LHCN-M2 (cell line): ENCODE measurements at regions not wholly inside any gene's neighbourhood (a gene's known extent, or its start where the extent isn't known, plus 50 kb on each side); places are given as distances from the start of the nearest gene placed in this dataset.
"Not testable (repeated sequence)": the region's sequence is repeated elsewhere in the genome, so short reads cannot be mapped to it uniquely, and the experiment has no call there.

ENCODE experiments used
- DNase-seq: peaks from one replicate; pipeline ENCODE4 v3.0.0-alpha.2; 2012; ENCODE audit warnings: low read depth

DNA sequence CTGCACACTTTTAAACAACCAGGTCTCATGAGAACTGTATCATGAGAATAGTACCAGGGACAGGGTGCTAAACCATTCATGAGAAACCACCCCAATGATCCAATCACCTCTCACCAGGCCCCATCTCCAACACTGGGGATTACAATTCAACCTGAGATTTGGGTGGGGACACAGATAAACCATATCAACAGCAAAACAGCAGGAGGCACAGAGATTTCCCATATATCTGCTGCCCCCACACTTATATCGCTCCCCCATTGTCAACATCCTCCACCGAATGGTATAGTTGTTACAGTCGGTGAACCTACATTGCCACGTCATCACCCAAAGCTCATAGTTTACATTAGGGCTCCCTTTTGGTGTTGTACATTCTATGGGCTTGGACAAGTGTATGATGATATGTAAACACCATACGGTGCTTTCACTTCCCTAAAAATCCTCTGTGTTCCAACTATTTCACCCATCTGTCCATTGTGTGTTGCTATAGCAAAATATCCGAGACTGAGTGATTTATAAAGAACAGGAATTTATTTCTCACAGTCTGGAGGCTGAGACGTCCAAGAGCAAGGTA lies 224.8 kb downstream of the FAM43A start:
- no peak for DNase-seq

DNA sequence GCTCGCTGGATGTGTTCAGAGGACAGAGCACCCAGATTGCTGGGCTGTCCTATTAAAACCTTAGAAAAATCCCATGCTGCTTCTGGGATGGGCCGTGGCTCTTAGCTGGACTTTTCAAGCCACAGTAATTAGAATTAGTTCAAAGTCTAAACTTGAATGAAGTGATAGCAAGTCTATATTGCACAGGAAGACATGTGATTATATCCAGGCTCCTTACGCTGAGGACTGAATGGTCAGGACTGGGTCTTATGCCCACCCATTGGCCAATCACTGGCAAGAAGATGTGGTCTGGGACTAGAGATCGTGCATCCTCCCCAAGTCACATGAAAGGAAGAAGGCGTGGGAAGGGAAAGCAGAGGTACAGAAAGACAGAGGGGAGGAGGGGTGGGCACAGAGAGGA lies 227.6 kb downstream of the FAM43A start:
- no peak for DNase-seq

DNA sequence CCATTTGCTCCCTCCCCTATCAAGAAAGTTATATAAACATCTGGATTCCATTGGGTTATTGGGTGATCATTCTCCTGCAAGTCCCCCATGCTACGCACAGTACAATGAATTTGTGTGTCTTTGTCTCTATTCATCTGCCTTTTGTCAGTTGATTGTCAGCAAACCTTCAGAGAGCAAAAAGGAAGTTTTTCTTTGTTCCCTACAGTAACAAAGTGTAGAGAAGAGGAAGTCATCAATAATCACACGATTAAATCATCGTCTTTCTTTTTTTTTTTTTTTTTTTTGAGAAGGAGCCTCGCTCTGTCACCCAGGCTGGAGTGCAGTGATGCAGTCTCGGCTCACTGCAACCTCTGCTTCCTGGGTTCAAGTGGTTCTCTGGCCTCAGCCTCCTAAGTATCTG lies 239.2 kb downstream of the FAM43A start:
- not testable (repeated sequence) for DNase-seq

DNA sequence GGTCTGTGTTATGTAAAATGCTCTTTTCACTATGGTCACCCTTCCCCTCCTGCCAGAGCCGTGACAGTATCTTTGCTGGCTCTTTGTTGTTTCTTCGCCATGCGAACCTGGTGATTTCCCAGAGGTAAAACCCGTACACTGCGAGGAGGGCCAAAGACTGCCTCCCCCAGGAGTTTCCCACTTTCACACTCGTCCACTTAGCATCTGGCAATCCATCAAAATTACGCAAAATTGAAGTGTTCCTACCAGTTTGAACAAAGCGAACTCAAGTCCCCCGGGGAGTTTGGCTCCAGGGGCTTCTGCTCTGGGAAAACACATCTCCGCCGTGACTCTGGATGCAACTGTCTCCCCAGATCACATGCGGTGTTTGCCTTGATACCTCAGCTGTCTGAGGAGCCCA lies 239.9 kb downstream of the FAM43A start:
- no peak for DNase-seq

DNA sequence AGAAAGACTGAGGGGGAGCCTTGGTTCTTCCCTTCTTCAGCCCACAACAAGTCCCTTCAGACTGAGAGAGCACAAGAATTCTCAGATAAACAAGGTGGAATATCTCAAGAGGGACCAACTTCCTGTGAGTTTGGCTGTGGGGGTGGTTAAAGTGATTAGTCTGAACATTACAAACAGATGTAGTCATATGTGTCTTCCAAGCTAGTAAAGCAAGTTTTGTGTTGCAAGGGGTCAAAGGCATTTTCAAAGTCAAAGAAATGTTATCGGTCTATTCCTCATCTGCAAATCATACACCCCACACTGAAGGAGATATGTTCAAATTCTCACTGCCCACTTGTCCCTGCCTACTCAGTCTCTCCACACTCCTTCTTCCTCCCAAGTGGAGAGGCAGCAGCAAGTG lies 242.5 kb downstream of the FAM43A start:
- no peak for DNase-seq

DNA sequence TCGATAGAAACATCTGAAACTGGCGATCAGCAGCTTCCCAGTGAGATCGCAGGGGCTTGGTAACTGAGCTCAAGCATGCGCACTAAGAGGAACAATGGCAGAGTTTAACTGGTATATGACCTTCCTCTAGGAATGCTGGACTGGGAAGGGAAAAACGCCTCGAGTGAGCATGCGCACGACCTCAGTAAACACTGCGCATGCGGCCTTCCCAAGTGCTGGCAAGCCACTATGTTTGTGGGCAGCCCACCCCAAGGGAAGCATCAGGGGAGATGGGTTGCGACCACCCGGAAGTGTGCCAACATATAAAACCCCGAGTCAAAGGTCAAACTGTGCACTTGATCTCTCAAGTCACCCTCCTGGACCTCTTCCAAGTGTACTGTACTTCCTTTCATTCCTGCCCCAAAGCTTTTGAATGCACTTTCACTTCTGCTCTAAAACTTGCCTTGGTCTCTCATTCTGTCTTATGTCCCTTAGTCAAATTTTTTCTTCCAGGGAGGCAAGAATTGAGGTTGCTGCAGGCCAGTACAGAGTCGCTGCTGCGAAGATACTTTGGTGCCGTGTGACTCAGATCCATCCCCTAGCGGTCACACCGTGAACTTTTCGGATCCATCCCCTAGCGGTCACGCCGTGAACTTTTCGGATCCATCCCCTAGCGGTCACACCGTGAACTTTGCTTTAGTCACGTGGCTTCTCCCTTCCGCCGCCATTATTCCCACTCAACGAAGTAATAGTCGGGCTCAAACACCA lies 243.3 kb downstream of the FAM43A start:
- no peak for DNase-seq

DNA sequence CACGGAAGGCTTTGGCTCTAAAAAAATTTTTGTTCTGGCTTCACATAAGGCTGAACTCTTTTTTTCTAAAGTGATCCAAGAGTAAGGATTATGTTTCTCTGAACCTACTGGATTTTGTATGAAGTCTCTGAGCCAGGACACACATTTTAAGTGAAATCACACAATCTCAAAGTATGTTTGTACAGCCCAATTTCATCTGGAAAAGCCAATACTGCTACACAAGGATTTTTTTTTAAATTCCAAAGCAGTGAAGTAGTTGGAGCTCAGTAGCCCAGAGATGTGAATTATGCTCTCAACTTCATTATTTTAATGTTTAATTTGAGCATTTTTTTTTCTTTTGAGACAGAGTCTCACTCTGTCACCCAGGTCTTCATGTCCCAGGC lies 243.9 kb downstream of the FAM43A start:
- DNase-seq = no peak

DNA sequence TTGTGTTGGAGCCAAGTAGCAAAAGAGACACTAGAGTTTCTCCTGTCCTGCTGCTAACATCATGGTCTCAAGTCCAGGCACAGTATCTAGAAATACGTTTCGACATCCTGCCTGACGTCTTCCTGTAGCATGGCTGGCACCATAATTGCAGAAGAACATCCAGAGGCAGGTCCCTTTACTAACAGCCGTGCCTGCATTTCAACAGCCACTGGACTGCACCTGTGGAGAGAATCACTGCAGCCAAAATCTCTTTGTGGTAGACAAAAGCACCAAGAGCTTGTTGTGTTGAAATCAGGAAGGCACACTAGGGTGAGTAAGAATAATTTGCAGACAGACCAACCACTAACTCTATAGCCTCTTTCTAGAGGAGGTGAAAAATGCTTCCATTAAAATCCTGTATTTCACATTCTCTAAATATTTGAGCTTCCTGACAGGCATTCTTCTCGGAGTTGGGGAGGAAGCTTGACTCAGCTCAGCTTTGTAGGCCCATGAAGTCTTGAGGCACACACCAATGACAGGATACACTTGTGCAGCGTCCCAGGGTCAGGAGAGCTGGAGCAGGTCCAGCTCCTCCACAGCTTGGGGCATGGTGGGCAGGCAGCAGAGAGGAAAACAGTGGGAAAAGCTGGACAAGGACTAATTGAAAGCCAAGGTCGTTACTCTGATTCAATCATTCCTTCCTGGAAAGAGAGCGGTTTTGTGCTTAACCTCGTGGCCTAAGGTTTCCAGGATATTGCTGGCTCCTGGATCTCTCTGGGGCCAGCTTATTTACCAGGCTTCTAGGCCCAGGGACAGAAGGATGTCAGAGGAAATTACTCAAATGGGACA lies 244.9 kb downstream of the FAM43A start:
- DNase-seq = no peak

DNA sequence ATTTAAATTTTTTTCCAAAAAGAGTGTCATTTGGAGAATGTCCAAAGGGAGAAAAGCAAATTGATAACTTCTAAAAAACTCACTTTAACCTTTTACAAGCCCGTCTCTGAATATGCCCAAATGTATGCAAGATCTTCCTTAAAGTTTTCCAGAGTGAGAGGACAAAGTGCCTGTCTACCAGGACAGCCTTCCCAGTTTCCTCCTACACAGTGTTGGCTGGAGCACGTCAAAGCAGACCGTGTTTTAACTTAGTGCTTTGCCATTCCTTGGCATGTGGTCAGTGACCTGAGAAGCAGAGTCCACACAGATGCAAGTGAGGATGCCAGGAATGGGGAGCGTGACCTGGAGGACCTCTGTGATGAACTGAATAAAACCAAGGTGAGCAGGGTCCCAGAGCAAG lies 245.7 kb downstream of the FAM43A start:
- DNase-seq = no peak

DNA sequence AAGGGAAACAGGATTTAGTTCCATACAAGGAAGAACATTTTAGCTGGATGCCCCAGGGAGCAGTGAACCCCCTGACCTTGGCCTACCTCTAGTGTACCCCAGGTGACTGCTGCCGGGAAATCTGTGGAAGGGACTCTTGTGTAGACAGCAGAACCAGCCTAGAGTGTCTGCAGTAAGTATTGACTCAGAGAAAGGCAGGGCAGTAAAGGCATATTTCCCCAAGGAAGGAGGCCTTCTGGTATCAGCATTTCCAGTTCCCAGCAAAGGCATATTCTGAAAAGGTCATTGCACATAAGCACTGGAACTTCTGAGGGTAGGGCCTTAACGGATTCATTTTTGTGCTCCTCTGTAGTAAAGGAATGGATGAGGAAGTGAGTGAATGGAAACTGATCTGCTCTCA lies 246.2 kb downstream of the FAM43A start:
- no peak for DNase-seq

DNA sequence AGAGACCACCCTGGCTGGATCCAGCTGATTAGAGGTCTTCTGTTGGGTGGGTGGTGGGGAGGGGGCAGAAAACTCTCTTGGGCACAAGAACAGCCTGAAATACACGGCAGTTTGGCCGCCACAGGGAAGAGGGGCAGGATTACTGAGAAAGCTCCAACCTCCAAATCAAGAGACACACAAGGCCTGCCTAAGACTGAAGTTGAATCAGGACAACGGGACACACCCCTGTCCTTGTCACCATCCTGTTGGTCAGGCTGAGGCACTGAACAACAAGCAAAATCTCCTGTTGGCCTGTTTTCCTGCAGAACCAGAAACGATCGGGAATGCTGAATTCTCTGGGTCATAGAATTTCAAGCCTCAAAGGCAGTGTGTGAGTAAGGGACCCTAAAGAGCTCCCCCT lies 247.8 kb downstream of the FAM43A start:
- no peak for DNase-seq

DNA sequence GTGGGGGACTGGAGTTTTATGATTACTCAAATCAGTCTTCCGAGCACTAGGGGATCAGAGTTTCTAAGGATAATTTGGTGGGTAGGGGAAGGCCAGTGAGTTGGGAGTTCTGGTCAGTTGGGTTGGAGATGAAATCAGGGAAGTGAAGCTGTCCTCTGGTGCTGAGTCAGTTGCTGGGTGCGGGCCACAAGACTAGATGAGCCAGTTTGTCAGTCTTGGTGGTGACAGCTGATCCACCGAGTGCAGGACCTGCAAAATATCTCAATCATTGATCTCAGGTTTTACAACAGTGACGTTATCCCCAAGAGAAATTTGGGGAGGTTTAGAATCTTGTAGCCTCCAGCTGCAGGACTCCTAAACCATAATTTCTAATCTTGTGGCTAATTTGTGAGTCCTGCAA lies 249.4 kb downstream of the FAM43A start:
- DNase-seq = no peak

DNA sequence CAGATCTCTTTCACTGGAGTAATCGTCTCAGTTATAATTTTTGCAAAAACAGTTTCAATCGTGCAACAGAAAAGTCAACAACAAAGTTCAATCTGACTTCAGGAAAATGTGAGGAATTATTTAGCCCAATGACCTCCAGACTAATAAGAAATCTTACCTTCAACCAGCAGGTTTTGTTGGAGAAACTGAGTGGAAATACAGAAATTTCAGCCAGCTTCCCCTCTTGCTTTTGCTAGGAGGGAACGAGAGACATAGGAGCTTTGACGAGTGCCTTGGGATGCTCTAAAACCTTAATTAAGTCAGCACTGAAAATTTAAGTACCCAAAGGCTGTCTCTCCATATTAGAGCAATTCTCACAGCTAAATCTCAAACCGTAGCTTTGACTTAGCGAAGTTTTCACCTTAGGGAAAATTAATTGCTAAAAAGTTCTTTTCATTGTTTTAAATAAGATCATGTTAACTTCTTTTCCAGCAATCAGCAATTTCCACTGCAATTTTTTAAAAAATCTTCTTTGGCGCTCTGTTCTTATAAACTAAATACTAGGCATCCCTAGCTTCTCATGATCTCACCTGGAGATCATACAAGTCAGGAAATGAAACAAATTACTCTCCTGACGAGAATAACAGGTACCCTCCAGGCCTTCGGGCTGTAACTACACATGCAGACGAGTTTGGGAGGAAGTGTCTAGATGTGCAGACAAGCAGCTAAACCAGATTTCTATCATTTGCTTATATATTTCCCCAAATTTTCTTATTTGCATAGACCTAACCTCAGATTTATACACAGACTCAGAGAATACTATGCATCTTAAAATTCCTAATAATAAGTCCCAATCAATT lies 250.2 kb downstream of the FAM43A start:
- no peak for DNase-seq

DNA sequence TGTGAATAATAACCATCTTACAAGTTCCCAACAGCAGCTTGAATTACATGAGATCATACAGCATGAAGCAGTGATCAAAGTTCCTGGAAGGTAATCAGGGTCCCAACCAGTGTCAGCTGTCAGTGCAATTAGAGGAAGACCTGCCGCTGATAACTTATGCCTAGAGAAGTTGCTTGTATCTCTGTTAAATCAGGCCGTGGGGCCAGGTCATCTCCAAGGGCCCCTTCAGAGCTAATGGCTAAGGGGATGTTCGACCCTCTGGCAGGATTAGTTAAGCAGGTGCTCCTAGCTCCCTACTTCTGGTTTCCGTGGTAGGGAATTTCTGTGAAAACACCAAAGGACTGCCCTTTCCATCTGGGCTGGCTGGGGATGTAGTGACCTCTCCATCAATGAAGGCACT lies 251.0 kb downstream of the FAM43A start:
- no peak for DNase-seq

DNA sequence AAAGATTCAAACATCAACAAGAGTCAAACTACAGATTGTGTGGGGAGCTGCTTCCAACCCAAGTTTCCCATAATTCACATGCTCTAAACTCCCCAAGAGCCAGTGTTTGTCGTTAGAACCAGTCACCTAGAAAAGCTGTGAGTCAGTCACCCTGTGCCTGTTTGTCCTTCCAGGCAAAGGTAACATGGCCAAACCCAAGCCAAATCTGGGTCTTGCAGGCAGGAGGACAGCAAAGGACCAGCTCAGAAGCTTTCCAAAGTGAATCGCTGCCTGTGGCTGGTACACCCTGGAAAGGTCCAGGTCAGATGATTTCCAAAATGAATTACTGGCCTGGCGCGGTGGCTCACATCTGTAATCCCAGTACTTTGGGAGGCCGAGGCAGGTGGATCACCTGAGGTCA lies 251.5 kb downstream of the FAM43A start:
- no peak for DNase-seq

DNA sequence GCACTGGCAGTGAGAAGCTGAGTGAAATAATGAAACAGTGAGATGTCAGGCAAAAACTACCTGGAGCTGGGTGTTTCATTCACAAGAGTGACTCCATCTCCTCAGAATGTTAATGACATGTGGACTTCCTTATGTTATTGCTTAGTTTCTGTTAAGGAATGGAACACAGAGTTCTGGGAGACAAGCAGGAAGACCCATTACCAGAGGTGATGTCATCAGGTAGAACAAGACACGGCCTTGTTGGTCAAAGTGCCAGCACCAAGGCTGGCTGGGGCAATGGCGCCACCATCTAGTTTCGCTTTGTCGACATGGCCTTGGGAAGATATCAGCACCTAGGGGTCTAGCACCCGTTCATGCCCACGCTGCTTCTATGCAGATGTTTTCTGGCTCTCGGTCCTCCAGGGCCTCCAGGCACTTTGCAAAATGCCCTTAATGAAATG lies 252.2 kb downstream of the FAM43A start:
- no peak for DNase-seq

DNA sequence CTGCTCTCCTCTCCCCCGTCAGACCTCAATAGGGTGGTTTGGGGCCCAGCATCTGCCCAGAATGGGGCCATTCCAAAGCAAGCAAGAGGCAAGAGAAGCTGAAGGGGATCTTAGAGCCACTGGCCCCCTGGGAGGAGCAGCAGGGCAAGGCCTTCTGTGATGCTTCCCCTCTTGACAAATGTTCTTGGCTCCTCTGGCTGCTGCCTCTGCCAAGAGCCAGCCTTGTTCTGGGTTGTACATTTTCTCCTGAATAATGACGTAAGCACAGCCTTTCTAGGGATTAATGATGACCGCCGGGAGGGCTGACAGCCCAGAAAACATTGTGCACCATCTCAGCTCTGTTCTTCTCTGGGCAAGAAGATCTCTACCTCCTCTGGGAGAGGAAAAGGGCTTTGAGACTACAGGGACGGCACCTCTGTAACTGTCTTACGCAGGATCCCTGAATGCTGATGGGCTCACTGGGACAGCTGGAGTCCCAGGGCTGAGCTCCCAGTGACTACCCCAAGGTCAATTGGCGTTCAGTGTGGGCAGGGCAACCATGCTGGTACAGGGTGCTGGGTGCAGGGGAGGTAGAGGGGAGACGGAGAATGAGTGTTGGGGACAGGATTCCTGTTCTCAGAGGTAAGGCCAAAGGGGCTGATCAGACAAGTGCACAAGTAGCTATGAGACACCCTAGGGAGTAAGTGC lies 253.3 kb downstream of the FAM43A start:
- no peak for DNase-seq

DNA sequence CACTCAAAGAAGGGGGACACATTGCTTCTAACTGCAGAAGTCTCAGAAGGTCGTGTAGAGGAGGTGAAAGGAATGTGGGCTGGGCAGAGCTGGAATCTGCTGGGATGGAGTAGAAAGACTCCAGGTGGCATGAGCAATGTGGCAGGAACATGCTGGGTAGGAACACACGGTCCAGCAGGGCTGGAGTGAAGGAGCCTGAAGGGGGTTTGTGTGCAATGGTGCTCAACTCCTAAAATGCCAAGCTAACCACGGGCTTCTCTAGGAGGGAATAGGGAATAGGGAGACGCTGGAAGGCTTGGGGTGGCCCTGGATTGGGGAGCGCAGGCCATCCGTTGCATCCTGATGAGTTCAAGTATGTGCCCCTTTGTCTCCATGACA lies 253.8 kb downstream of the FAM43A start:
- no peak for DNase-seq

DNA sequence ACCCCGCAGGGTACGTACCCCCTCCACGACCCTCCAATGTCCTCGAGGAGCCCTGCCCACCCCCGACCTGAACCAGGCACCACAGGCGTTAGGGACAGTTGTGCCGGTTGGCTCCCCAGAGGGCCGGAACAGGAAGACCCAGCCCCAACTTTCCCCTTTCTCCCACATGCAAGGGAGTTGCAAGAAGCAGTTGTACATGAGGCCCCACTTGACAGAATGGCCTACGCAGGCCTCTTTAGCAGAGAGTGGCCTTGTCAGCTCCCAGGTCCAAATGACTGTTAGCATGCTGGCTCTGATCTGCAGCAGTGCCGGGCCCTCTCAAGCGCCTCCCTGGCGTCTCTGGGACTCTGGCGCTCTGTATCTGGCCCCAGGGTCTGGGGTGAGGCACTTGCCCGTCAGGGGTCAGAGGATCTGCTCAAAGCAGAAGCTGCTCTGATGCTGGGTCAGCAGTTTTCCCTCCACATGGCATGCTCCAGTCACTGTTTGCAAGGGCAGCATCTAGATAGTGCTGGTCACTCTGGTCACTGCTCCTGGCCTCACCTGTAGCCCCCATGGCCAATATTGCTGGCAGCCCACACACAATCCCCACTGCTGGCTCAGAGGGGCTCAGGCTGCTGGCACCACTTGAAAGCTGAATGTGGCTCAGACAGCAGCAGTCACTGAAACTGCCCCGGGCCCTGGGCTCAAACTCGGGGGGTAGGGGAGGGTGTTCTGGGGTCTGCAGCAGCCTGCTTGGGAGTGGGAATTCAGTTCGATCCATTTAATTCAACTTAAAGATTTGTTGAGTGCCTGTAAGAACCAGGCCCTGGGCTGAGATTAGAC lies 254.5 kb downstream of the FAM43A start:
- no peak for DNase-seq

DNA sequence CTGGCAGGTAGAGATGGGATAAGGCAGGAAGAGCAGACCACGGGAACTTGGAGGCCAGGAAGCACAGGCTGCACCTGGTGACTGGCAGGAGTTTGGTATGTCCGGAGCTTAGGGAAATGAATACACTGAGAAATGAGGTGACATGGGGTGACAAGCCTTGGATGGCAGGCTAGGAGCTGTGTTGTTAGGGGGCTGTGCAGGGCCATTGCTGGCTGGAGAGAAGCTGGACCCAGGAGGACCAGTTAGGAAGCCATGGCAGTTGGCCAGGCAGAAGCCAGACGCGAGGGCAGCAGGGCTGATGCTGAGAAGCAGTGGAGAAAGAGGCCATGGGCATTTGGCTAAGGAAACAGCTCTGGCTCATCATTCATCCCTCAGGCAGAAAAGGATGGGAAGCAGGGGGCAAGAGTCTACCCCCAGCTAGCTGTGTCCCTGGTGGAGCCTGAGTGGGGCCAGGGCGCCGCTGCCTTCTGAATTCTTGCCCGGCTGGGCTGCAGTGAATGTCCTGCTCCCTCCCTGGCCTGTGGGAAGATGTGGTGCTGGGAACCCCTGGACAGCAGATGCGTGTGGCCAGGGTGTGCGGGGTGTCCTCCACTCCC lies 255.8 kb downstream of the FAM43A start:
- no peak for DNase-seq
